HG02759 (cell line): ENCODE measurements at regions not wholly inside any gene's neighbourhood (a gene's known extent, or its start where the extent isn't known, plus 50 kb on each side); places are given as distances from the start of the nearest gene placed in this dataset.

Source experiments
- ATAC-seq: cut with Tn5 transposase; IDR thresholded peaks from one replicate; pipeline ENCODE4 v1.9.1; 2021; ENCODE audit warnings: mild to moderate bottlenecking, moderate library complexity; ENCODE audit not compliant: unreplicated experiment

- no peak for ATAC-seq
These were observed 288.3 kb upstream of the PPFIA2 start for GRCh38 chr12:82047446-82047845.

- peak; percentile 94 for ATAC-seq
These were observed 282.0 kb upstream of the PPFIA2 start for GRCh38 chr12:82040987-82041743.

GRCh38 chr12:82034769-82035168, 275.6 kb upstream of the PPFIA2 start:
- ATAC-seq = no peak

- ATAC-seq = no peak
These were observed 270.8 kb upstream of the PPFIA2 start for GRCh38 chr12:82029936-82030335.

- ATAC-seq = no peak
These were observed 269.6 kb upstream of the PPFIA2 start for GRCh38 chr12:82028772-82029171.

- ATAC-seq = no peak
These were observed 268.5 kb upstream of the PPFIA2 start for GRCh38 chr12:82027612-82028011.

- ATAC-seq = no peak
These were observed 266.3 kb upstream of the PPFIA2 start for GRCh38 chr12:82025462-82025861.

- ATAC-seq = no peak
These were observed 260.4 kb upstream of the PPFIA2 start for GRCh38 chr12:82019533-82019932.

DNA sequence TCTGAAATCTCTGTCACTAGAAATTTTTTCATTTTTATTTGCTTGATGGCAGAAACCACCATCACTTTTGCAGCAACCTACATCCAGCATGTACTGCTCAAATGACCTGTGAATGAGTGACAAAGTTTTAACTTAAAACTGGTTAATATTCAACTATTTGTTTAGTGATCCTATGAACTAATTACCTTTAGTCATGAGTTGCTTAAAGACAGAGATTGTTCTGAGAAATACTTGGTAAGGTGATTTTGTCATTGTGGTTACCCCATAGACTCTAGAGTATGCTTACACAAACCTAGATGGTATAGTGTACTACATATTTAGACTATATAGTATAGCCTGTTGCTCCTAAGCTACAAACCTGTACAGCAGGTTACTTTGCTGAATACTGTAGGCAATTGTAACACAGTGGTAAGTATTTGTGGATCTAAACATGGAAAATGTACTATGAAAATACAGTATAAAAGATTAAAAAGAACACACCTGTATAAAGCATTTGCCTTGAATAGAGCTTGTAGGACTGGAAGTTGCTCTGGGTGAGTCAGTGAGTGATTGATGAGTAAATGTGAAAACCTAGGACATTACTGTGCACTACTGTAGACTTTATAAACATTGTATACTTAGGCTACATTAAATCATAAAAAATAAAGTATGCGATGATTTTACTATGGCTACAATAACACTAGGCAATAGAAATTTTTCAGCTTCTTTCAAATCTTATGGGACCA, 256.6 kb upstream of the PPFIA2 start:
- peak; percentile 95 for ATAC-seq

GRCh38 chr12:82012176-82012575, 253.0 kb upstream of the PPFIA2 start:
- ATAC-seq = no peak

DNA sequence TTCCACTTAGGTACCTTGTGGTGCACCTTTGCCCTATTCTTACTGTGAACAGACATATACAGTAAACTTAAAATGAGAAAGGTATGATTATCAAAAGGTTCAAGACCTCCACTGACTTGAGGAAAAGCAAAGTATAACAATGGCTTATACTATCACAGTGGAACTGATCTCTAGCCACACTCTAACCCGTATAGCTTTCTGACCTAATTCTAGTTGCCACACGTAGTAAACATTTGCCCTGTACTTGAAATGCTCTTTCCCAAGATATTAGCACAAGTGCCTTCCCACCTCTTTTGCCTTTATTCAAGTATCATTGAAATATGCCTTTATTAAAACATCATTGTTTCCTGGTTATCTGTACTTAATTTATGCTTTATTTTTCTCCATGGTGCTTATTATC, 250.4 kb upstream of the PPFIA2 start:
- no peak for ATAC-seq

DNA sequence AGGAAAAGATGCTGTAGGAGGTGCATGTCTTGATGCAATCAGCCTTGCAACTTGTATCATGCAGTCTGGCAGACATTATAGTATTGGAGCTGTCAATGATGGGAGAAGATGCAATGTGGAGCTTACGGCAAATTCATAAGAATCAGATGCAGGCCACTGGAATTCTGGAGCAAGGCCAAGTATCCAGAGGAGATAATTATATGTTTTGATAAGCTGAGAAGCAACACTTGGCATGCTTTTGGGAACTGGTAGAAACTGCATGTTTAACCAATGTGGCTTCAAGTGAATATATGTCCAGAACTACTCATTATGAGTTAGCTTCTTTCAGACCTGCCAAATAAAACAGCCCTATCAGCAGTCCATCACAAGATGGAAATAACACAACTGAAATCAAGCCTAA, 249.1 kb upstream of the PPFIA2 start:
- no peak for ATAC-seq

DNA sequence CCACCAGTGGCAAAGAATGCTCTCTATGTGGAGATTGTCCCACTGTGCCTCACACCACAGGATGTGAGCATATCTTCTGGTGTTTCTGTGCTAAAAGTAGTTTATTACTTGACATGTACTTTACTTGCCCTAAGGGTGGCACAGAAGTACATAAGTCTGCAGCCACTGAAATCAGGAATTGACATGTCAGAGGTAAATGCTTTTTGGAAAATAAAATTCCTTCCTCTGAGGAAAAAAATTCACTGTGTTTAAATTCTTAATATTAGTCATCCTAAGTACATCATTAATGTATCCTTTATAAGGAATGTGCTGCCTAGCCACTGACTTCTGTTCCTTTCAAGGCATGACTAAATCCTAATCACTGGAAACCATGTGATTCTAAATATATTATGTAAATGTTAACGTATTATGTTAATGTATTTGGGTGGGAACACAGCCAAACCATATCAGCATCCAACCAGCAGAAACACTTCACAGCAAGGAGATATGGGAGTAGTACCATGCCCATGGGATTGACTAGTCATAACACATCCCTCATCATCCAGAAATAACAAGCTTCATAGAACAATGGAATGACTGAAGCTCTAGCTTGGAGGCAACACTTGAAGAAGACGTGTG, 239.7 kb upstream of the PPFIA2 start:
- no peak for ATAC-seq

DNA sequence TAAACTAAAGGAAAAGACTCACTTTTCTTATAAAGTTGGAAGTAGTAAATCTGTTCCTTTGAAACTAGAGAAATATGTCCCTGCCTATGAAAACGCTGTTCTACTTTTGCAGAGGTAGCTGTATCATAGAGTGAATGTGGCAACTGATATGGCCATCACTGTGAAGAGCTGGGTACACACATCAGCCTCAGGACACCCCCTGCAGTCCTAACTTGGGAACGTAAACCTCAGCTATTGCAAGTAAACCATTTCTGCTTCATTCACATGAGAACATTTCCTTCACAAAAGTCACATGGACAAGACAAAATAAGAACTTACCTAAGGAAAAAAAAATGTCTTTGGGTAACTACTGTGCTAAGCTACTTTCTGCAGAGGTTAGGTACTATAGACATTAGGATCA, 233.3 kb upstream of the PPFIA2 start:
- ATAC-seq = peak; percentile 86

GRCh38 chr12:81991868-81992267, 232.7 kb upstream of the PPFIA2 start:
- no peak for ATAC-seq

- no peak for ATAC-seq
These were observed 229.2 kb upstream of the PPFIA2 start for GRCh38 chr12:81988362-81988761.

GRCh38 chr12:81987371-81987770, 228.2 kb upstream of the PPFIA2 start:
- ATAC-seq = no peak

- ATAC-seq = no peak
These were observed 217.5 kb upstream of the PPFIA2 start for GRCh38 chr12:81976661-81977060.

GRCh38 chr12:81974762-81975161, 215.6 kb upstream of the PPFIA2 start:
- no peak for ATAC-seq

- no peak for ATAC-seq
These were observed 209.3 kb upstream of the PPFIA2 start for GRCh38 chr12:81968421-81968820.

DNA sequence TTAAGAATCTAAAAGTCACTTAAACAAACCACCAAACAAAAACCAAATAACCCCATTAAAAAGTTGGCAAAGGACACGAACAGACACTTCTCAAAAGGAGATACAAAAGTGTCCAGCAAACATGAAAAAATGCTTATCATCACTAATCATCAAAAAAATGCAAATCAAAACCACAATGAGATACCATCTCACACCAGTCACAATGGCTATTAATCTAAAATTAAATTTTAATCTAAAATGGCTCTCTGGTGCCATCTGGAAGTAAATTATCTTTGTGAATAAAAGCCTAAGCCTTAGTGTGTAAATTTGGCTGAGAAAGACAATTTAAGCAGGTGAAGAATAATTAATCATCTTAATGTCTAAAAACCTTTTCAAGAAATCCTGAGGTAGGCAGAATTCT, 204.5 kb upstream of the PPFIA2 start:
- ATAC-seq = no peak

DNA sequence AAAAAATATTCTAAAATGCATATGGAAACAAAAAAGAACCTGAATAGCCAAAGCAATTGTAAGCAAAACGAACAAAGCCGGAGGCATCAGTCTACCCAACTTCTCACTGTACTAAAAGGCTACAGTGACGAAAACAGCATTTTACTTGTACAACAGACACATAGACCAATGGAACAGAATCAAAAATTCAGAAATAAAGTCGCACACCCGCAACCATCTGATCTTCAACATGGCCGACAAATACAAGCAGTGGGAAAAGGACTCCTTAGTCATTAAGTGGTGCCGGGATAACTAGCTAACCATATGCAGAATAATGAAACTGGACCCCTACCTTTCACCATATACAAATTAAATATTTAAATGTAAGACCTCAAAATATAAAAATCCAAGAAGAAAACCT, 203.9 kb upstream of the PPFIA2 start:
- ATAC-seq = no peak
